ENCODE measurements at regions not wholly inside any gene's neighbourhood (a gene's known extent, or its start where the extent isn't known, plus 50 kb on each side); places are given as distances from the start of the nearest gene placed in this dataset.

DNA sequence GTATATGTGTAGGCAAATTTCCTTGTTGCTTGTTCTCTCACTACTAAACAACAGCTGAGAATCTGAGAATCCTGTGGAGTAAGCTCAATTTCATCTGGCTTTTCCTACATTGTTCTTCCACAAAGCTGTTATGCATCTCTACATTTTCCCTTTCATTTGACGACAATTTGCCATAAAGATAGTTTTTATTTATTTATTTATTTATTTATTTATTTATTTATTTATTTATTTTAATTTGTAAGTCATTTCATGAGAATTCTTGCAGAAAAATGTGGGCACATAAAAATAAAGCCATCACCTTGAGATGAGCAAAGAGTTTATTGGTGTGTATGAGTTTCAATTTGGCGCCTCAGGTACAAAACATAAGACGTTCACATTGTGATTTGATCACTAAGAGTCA is 545.9 kb upstream of the SEL1L start:
- no peak for TF ChIP-seq POLR2A (IDR thresholded peaks at IDR 0.05; ENCODE audit: low read length)
- no peak for TF ChIP-seq GATA1 (IDR thresholded peaks at IDR 0.05; ENCODE audit: low read depth, low read length)

Data from erythroblast (primary cell).